NCI-H1436 treated with DMSO at 0.1 percent for 48 hours (cell line): ENCODE measurements at regions not wholly inside any gene's neighbourhood (a gene's known extent, or its start where the extent isn't known, plus 50 kb on each side); places are given as distances from the start of the nearest gene placed in this dataset.
"Not testable (repeated sequence)": the region's sequence is repeated elsewhere in the genome, so short reads cannot be mapped to it uniquely, and the experiment has no call there.

ENCODE experiments used
- DNase-seq: peaks from one replicate; lab custom pipeline; 2025; lab: John Stamatoyannopoulos, UW

- no peak for DNase-seq
Observed at GRCh38 chr9:117649126-117649525, 55.1 kb upstream of the TLR4 start.

DNA sequence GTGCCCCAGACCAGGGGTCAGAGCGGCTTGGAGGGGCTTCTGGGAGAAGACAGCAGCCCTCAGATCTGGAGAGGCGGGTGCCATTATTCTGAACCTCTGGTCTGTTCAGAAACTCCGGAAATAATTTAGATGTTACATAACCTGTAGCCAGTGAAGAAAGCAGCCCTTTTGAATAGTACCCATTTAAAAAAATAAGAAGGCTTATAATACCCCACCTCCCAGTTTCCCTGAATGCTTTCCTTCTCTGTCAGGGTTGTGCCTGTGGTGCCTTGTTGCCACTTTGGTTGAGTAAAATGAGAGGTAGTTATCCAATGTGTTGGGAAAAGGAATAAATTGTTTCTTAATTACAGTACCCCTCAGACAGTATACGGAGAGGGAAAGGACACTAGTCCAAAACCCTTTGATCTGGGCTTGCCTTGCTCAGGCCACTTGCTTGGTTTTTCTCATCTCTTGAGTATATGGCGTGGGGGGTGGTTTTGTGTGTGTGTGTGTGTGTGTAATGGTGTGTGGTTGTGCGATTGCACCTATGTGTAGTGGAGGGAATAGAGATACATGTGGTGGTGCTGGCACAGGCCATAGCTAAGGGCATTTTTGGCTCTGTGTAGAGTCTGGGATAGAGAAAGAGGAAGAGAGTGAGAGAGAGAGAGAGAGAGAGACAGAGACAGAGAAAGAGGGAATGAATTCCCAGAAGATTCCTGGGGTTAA, 59.1 kb upstream of the TLR4 start:
- peak; percentile 37 for DNase-seq

GRCh38 chr9:117644133-117644931, 59.9 kb upstream of the TLR4 start:
- DNase-seq = no peak

DNA sequence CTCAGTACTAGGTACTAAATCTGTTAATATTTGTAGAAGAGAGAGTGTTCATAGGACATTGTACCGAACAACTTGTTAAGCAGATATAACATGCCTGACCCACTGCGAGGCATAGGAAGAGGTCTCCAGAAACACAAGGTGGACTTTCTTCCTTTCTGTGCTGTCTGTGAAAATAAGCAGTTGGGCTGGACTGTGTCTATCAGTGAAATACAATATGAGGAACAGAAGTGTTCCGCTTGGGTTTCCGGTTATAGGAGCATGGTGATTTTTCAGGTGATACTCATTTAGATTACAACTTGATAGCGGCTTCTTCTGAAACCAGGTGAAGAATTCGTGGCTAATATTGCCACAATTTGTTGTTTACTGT, 60.9 kb upstream of the TLR4 start:
- DNase-seq = no peak

DNA sequence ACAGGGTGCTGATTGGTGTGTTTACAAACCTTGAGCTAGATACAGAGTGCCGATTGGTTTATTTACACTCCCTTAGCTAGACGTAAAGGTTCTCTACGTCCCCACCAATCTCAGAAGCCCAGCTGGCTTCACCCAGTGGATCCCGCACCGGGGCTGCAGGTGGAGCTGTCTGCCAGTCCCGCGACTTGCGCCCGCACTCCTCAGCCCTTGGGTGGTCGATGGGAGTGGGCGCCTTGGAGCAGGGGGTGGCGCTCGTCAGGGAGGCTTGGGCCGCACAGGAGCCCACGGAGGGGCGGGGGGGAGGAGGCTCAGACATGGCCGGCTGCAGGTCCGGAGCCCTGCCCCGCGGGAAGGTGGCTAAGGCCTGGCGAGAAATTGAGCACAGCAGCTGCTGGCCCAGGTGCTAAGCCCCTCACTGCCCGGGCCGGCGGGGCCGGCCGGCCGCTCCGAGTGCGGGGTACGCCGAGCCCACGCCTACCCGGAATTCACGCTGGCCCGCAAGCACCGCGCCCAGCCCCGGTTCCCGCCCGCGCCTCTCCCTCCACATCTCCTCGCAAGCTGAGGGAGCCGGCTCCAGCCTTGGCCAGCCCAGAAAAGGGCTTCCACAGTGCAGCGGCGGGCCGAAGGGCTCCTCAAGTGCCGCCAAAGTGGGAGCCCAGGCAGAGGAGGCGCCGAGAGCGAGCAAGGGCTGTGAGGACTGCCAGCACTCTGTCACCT, 61.5 kb upstream of the TLR4 start:
- not testable (repeated sequence) for DNase-seq

DNA sequence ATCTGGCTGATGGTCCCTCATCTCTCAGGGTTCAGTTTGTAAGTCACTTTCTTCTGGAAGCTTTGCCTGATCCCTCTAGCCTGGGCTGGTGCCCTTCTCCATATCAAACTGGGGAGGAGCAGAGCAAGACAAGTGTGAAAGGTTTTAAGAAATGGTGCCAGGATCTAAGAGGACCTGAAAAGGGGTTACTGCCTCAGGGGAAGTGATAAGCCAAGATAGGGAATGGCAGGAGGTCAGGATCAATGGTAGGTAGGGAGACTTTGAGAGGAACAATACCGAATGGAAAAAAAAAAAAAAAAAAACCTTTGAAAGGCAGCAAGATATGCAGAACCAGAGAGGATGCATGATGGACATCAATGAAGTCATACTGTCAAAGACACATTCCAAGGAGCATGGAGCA, 67.5 kb upstream of the TLR4 start:
- DNase-seq = no peak

GRCh38 chr9:117625154-117625553, 79.0 kb upstream of the TLR4 start:
- DNase-seq = no peak

DNA sequence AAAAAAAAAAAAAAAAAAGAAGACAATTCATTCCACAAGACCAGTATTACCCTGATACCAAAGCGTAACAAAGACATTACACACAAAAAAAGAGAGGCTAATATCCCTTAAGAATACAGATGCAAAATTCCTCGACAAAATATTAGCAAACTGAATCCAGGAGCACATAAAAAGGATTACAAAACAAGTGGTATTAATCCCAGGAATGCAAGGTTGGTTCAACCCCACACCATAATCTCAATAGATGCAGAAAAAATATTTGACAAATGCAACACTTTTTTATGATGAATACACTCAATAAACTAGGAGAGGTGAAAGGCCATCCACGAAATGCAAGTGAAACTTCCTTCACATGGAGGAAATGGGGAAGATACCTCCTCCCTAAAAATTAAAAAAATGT, 80.1 kb upstream of the TLR4 start:
- DNase-seq = no peak

DNA sequence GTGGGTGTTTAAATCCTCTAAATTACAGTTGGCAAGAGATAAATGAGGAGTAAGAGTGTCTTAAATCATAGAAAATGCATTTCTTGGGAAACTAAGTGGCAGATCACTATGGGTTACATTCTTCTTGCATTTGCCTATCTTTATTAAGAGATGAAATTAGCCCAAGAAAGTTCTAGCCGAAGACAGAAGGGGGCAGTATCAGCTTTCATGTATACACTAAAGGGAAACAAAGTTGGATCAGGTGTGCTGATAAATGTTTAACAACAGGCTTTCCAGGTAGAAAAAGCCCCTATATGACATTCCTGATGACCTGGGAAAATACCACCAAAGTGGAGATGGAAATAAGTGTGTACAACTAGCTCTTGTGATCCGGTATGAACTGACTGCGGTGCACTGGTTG, 81.9 kb upstream of the TLR4 start:
- no peak for DNase-seq

DNA sequence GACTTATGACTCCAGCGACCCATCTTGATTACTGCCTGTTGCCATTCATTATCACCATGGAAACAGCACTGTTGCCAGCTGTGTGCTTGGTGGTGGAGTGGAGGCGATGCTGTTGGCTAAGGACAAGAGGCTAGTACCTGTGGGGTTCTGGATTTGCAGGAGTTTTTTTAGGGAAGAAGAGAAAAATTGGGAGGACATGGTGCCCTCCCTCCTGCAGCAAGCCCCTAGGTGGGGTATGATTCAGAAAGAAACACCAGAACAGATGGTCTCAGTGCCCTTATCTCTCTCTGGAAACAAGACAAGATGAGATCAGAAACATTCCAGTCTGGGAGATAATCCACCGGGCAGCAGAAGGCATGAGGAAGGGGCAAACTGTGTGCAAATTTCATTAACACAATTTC, 87.8 kb upstream of the TLR4 start:
- DNase-seq = no peak

DNA sequence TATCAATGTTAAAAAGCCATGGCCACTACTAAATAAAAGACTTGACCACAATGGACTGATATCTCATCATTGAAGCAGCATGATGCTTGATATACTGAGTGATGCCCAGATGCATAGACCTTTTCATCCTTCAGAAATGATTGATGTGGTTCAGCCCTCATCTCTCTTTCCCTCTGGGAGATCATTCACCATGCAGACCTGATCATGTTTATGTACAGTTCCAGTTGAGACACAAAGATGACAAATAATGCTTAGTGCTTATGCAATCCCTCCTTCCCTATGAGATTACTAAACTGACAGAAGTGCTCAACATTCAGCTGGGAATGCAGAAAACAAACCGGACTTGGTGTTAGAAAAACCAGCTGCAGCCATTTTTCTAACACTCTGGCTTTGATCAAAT, 91.9 kb upstream of the TLR4 start:
- no peak for DNase-seq

- no peak for DNase-seq
Observed at GRCh38 chr9:117597977-117598376, 106.2 kb upstream of the TLR4 start.

- DNase-seq = no peak
Observed at GRCh38 chr9:117596678-117597077, 107.5 kb upstream of the TLR4 start.

DNA sequence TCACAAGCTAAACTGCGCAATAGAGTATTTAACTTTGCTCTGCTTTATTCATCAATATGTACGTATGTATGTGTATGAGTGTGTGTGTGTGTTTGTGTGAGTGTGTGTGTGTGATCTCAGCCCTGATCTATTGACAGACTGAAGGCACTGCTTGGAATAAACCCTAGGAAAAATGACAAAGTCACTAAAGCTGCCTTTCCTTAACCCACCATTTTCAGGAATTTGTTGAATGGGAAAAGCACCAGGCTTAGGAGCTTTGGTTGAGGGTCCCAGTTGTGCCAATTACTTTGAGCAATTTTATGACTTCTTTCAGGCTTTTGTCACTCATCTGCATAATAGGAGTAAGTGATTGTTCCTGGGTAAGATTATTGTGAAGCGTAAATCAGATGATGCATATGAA, 108.6 kb upstream of the TLR4 start:
- no peak for DNase-seq

- DNase-seq = no peak
Observed at GRCh38 chr9:117587263-117587662, 116.9 kb upstream of the TLR4 start.

DNA sequence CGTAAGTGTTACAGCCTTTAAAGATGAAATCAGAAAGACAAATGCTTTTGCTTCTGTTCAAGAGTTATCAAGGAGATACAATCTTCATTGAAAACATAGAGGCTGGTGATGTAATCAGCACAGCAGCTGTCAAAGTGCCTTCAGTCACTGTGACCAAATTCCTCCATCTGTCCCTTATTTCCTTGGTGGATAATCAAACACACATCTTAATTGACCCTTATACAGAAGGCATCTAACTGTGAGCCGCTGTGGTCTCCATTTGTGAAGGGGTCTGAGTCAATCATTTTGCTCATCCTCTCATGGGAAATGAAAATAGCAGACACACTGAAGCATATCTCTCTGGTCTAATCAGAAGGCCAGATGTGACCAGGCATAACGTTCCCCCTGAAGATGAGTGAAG, 130.1 kb upstream of the TLR4 start:
- no peak for DNase-seq

GRCh38 chr9:117564839-117565238, 139.4 kb upstream of the TLR4 start:
- DNase-seq = no peak

- DNase-seq = no peak
Observed at GRCh38 chr9:117561761-117562160, 142.4 kb upstream of the TLR4 start.

- no peak for DNase-seq
Observed at GRCh38 chr9:117555964-117556629, 141.2 kb upstream of the ASTN2 start.

DNA sequence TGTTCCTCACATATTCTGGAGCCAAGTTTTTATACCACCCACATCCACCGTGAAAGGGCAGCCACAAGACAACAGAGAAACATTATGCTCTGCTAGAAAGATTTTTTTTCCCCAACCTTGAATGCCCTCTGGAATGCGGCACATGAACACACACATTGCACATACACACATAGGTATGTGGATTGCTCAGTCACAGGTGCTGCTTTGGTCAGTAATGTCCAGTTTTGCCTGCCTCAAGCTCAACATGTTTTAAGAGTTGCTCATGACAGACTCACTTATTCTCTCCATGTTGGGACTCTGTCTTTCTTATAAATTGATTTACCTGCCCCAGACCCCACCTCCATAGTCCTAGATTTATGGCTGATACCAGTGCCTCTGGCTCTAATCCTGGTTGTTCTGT, 138.0 kb upstream of the ASTN2 start:
- DNase-seq = no peak

GRCh38 chr9:117551171-117551570, 136.3 kb upstream of the ASTN2 start:
- DNase-seq = no peak

GRCh38 chr9:117549444-117549843, 134.6 kb upstream of the ASTN2 start:
- no peak for DNase-seq

GRCh38 chr9:117548556-117548955, 133.7 kb upstream of the ASTN2 start:
- no peak for DNase-seq
